Motor neuron (in vitro differentiated cells): ENCODE measurements at regions not wholly inside any gene's neighbourhood (a gene's known extent, or its start where the extent isn't known, plus 50 kb on each side); places are given as distances from the start of the nearest gene placed in this dataset.
"Not testable (repeated sequence)": the region's sequence is repeated elsewhere in the genome, so short reads cannot be mapped to it uniquely, and the experiment has no call there.

Experiments used
- ATAC-seq, 8 experiments: fragments of 200-7000 bp; cut with Tn5 transposase; replicated peaks in 6 of 8; 2 replicates each; pipeline ENCODE4 v1.8.0; 2021; ENCODE audit warnings: mild to moderate bottlenecking in 8 of 8, moderate library complexity in 8 of 8
- H3K27ac ChIP-seq, 2 donors: fragments of 250-450 bp; sonication (Bioruptor Pico); 2 replicates each; pipeline ENCODE4 v1.9.0; 2021; ENCODE audit warnings: antibody characterized with exemption in 2 of 2, mild to moderate bottlenecking in 2 of 2, moderate library complexity in 1 of 2
- H3K4me1 ChIP-seq, 2 donors: fragments of 250-450 bp; sonication (Bioruptor Pico); replicated peaks in 1 of 2; 2 replicates each; pipeline ENCODE4 v1.6.1; 2021; ENCODE audit warnings: antibody characterized with exemption in 2 of 2, mild to moderate bottlenecking in 2 of 2, moderate library complexity in 1 of 2
- H3K4me3 ChIP-seq, 5 donors: fragments of 250-450 bp; sonication (Bioruptor Pico); 2 replicates each; pipeline ENCODE4 v1.9.0; 2021; ENCODE audit warnings: antibody characterized with exemption in 5 of 5, mild to moderate bottlenecking in 5 of 5, moderate library complexity in 4 of 5
- WGBS, 10 experiments: fragments of 450-650 bp; shearing (Covaris generic); methylation state at CpG; one replicate each; pipeline ENCODE4 v1.0.0; 2022; 5-methylcytosine and 5-hydroxymethylcytosine counted together
- in situ Hi-C, 9 experiments: fragments of 400-800 bp; cut with MboI; loops; one replicate each; pipeline ENCODE4 v1.15.0; 2021; ENCODE audit warnings: low sequenced_read_pairs in 9 of 9, low pct_unique_long_range_greater_than_20kb in 2 of 9; ENCODE audit not compliant: unreplicated experiment in 9 of 9

GRCh38 chr4:163679189-163679588, 184.7 kb downstream of the TMA16 start:
- WGBS, 10 experiments, result 0 to 80% (median 68%) methylated on average over 1 to 5 of the region's 5 CpGs; no CpG with 5 or more reads in 3 of the 10 experiments
- in situ Hi-C loops, result loop anchor here in 1 of 9 experiments (25.0 kb wide), 1 partner anchor 1058 kb away; no protein-coding TSS in a partner anchor

GRCh38 chr4:163680386-163681098, 186.1 kb downstream of the TMA16 start:
- Histone ChIP-seq H3K4me1 (no peaks in the 10 kb centered on the region), H3K27ac (no peak overlapping the region), H3K4me3 (no peak overlapping the region)
- in situ Hi-C loops, result loop anchor here in 1 of 9 experiments (25.0 kb wide), 1 partner anchor 1057 kb away; no protein-coding TSS in a partner anchor
- WGBS, 10 experiments, result 38 to 100% (median 78%) methylated on average over 1 of the region's 1 CpG; no CpG with 5 or more reads in 5 of the 10 experiments
- no peak for ATAC-seq

More at GRCh38 chr4:163679189-163679588, 184.7 kb downstream of the TMA16 start:
- Histone ChIP-seq H3K4me1 (no peaks in the 10 kb centered on the region), H3K27ac (no peak overlapping the region), H3K4me3 (no peak overlapping the region)
- ATAC-seq, result peak in 2 of 8 experiments; percentile 26 to 60

- in situ Hi-C loops, result loop anchor here in 1 of 9 experiments (25.0 kb wide), 1 partner anchor 1056 kb away; no protein-coding TSS in a partner anchor
- 0 to 60% (median 34%) methylated on average over 1 to 2 of the region's 2 CpGs; no CpG with 5 or more reads in 2 of the 10 experiments for WGBS, 10 experiments
- Histone ChIP-seq H3K27ac (no peak overlapping the region), H3K4me1 (no peaks in the 10 kb centered on the region), H3K4me3 (no peak overlapping the region)
- ATAC-seq, result peak in 3 of 8 experiments; percentile 68 to 83 (median 81)
These were observed 186.8 kb downstream of the TMA16 start for GRCh38 chr4:163681208-163681821.

GRCh38 chr4:163688856-163689255, 194.4 kb downstream of the TMA16 start:
- Histone ChIP-seq H3K27ac (no peak overlapping the region), H3K4me3 (no peak overlapping the region), H3K4me1 (no peaks in the 10 kb centered on the region)
- ATAC-seq, result no peak
- in situ Hi-C loops, result loop anchor here in 1 of 9 experiments (25.0 kb wide), 1 partner anchor 1048 kb away; no protein-coding TSS in a partner anchor

- in situ Hi-C loops, result loop anchor here in 1 of 9 experiments (25.0 kb wide), 1 partner anchor 1044 kb away; no protein-coding TSS in a partner anchor
- H3K4me1 ChIP-seq, result no peaks in the 10 kb centered on the region
- peak in 1 of 8 experiments; percentile 39 for ATAC-seq
- no peak overlapping the region for H3K4me3 ChIP-seq
- no peak overlapping the region for H3K27ac ChIP-seq
These were observed 198.7 kb downstream of the TMA16 start for GRCh38 chr4:163693211-163693610.

GRCh38 chr4:163693776-163694175, 199.3 kb downstream of the TMA16 start:
- H3K27ac ChIP-seq, result no peak overlapping the region
- in situ Hi-C loops, result loop anchor here in 1 of 9 experiments (25.0 kb wide), 1 partner anchor 1044 kb away; no protein-coding TSS in a partner anchor
- no peak overlapping the region for H3K4me3 ChIP-seq
- peak in 1 of 8 experiments; percentile 17 for ATAC-seq
- no peaks in the 10 kb centered on the region for H3K4me1 ChIP-seq
- 12 to 100% (median 72%) methylated on average over 2 to 4 of the region's 4 CpGs; no CpG with 5 or more reads in 2 of the 10 experiments for WGBS, 10 experiments

- in situ Hi-C loops, result loop anchor here in 1 of 9 experiments (25.0 kb wide), 1 partner anchor 1043 kb away; no protein-coding TSS in a partner anchor
- H3K4me3 ChIP-seq, result no peak overlapping the region
- H3K4me1 ChIP-seq, result no peaks in the 10 kb centered on the region
- no peak overlapping the region for H3K27ac ChIP-seq
- ATAC-seq, result peak in 2 of 8 experiments; percentile 35 to 38
These were observed 199.9 kb downstream of the TMA16 start for GRCh38 chr4:163694385-163694784.

GRCh38 chr4:163697121-163697520, 202.6 kb downstream of the TMA16 start:
- in situ Hi-C loops, result loop anchor here in 1 of 9 experiments (25.0 kb wide), 1 partner anchor 1040 kb away; no protein-coding TSS in a partner anchor
- Histone ChIP-seq H3K4me1 (no peaks in the 10 kb centered on the region), H3K4me3 (no peak overlapping the region), H3K27ac (no peak overlapping the region)
- 20 to 71% (median 56%) methylated on average over 1 to 2 of the region's 3 CpGs; no CpG with 5 or more reads in 6 of the 10 experiments for WGBS, 10 experiments
- ATAC-seq, result peak in 1 of 8 experiments; percentile 67

GRCh38 chr4:163700383-163700782, 205.9 kb downstream of the TMA16 start:
- WGBS, 10 experiments, result 40 to 100% (median 94%) methylated on average over 1 to 2 of the region's 4 CpGs; no CpG with 5 or more reads in 5 of the 10 experiments
- H3K4me1 ChIP-seq, H3K4me3 ChIP-seq, in situ Hi-C loops, ATAC-seq, H3K27ac ChIP-seq: not testable (repeated sequence)

GRCh38 chr4:163701916-163702315, 207.4 kb downstream of the TMA16 start:
- no peak overlapping the region for H3K27ac ChIP-seq
- ATAC-seq, result peak; percentile 26 to 100 (median 98)

GRCh38 chr4:163702736-163703135, 208.2 kb downstream of the TMA16 start:
- H3K4me1 ChIP-seq, result peaks cover 0 to 2% of the 10 kb centered on the region in 2 donors
- H3K27ac ChIP-seq, result no peak overlapping the region
- no peak overlapping the region for H3K4me3 ChIP-seq
- WGBS, 10 experiments, result 11 to 83% (median 76%) methylated on average over 3 to 4 of the region's 4 CpGs; no CpG with 5 or more reads in 3 of the 10 experiments
- ATAC-seq, result no peak
- in situ Hi-C loops, result no loop called here

More at GRCh38 chr4:163701916-163702315, 207.4 kb downstream of the TMA16 start:
- peaks cover 0 to 2% of the 10 kb centered on the region in 2 donors for H3K4me1 ChIP-seq
- H3K4me3 ChIP-seq, result no peak overlapping the region
- WGBS, 10 experiments, result 4 to 100% (median 38%) methylated on average over 1 to 5 of the region's 5 CpGs
- in situ Hi-C loops, result no loop called here

- no peak for ATAC-seq
- in situ Hi-C loops, result no loop called here
- H3K4me3 ChIP-seq, result no peak overlapping the region
- WGBS, 10 experiments, result 0 to 89% (median 29%) methylated on average over 1 of the region's 1 CpG; no CpG with 5 or more reads in 2 of the 10 experiments
- H3K4me1 ChIP-seq, result peaks cover 0 to 2% of the 10 kb centered on the region in 2 donors
- H3K27ac ChIP-seq, result no peak overlapping the region
These were observed 208.8 kb downstream of the TMA16 start for GRCh38 chr4:163703251-163703650.

- peaks cover 0 to 2% of the 10 kb centered on the region in 2 donors for H3K4me1 ChIP-seq
- ATAC-seq, result peak in 1 of 8 experiments; percentile 39
- H3K4me3 ChIP-seq, result no peak overlapping the region
- H3K27ac ChIP-seq, result no peak overlapping the region
- in situ Hi-C loops, result no loop called here
These were observed 213.4 kb downstream of the TMA16 start for GRCh38 chr4:163707873-163708272.
